Transverse colon (tissue), 4 donors: ENCODE measurements at regions not wholly inside any gene's neighbourhood (a gene's known extent, or its start where the extent isn't known, plus 50 kb on each side); places are given as distances from the start of the nearest gene placed in this dataset.

Source experiments
- CTCF ChIP-seq, 5 experiments: fragments of 200-600 bp in 3 of 5; fragments of 450-650 bp in 2 of 5; sonication (generic) in 3 of 5; IDR thresholded peaks; 1 replicate in 2 of 5; 2 replicates in 3 of 5; pipeline ENCODE4 v1.5.1; 2016 to 2017; ENCODE audit warnings: antibody characterized with exemption in 5 of 5, inconsistent platforms in 3 of 5, mild to moderate bottlenecking in 2 of 5, moderate library complexity in 1 of 5
- POLR2AphosphoS5 ChIP-seq, 3 donors: sonication (generic); formaldehyde crosslinking; IDR thresholded peaks; one replicate each; pipeline ENCODE4 v1.6.1; 2016; ENCODE audit warnings: antibody characterized with exemption in 3 of 3

GRCh38 chr11:11164334-11164690, 188.7 kb downstream of the CSNK2A3 start:
- no peak for TF ChIP-seq CTCF (IDR thresholded peaks at IDR 0.05)
- TF ChIP-seq POLR2AphosphoS5 (IDR thresholded peaks at IDR 0.05) = no peak
